HG03558 (cell line): ENCODE measurements at regions not wholly inside any gene's neighbourhood (a gene's known extent, or its start where the extent isn't known, plus 50 kb on each side); places are given as distances from the start of the nearest gene placed in this dataset.

Experiments used
- ATAC-seq: cut with Tn5 transposase; IDR thresholded peaks from one replicate; pipeline ENCODE4 v1.9.1; 2021; ENCODE audit warnings: moderate number of reproducible peaks; ENCODE audit not compliant: unreplicated experiment; ENCODE audit errors: extremely low read depth

DNA sequence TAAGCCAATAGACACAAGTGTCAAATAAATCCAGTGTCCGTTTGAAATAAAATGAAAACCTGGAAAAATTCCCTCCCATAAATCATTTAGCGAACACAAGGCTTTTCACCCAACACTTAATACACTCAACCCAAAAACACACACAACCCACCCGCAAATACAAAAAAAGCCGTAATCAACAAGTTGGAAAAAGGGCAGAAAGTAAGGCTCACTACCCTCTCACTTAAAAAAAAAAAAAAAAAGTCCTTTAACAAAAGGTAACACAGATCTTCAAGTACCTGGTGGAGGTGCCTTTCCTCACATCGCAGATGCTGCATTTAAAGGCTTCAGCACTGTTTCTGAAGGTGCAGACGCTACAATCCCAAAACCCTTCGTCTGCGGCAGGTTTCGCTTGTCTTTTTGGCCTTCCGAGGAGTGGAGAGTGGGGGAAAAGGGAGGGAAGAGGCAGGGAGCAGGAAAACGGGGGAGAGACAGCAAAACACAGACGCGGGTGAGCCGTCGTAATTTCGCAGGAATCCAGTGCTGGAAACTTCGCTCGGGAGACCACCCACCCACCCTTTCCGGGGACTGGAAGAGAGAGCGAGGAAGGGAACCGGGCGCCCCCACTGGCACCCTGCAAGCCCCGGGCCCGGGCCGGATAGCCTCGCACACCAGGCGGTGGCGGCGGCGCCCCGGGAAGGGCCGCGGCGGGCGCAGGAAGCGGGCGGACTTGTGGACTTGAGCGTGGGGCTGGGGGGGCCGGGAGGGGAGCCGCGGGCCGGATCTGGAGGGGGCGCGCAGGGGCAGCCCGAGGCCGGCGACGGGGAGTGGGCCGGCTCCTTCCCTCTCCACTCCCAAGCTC, 401.8 kb downstream of the SHQ1 start, which contains the start of gene RYBP:
Gene RYBP (minus strand): TSS at position 404 of the 841 bp plus-strand sequence.
- ATAC-seq = no peak

DNA sequence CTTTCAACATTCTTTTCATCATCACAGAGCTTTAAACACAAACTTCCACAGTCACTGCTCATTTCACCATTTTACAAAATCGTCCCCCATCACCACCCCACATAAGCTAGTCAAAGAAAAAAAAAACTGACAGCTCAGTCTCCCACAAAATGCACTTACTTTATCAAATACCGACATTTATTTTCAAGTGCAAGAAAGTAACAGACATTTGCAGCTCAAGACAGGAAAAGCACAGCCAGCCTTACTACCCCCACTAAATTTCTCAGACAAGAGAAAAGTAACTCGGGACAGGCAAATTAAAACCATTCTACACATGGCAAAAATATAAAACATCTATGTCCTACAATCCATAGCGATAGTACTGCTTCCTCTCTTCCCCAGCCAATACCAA, 402.4 kb downstream of the SHQ1 start:
- ATAC-seq = no peak

DNA sequence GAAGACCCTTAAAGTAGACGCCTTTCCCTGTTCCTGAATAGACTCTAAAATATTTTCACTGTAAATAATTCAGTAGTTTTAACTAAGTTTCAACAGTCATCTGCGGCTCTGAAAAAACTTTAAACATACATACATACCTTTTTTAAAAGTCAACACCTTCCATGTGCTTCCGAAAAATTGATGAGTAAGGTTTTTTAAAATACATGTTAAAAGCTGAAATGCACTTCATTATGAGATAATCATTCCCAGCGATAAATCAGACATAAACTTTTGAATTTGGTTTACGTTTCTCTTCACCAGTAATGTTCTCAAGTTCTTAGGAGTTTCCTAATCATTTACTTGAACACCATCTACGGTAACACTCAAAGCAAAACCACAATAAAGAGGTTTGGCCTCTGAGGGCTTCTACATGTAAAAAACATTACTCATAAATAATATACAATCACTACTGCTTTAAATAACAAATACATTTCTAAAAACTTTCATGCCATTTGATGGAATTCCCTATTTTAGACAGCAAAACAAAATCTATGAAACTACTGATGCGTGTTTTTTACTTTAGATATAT, 403.5 kb downstream of the SHQ1 start:
- ATAC-seq = no peak

DNA sequence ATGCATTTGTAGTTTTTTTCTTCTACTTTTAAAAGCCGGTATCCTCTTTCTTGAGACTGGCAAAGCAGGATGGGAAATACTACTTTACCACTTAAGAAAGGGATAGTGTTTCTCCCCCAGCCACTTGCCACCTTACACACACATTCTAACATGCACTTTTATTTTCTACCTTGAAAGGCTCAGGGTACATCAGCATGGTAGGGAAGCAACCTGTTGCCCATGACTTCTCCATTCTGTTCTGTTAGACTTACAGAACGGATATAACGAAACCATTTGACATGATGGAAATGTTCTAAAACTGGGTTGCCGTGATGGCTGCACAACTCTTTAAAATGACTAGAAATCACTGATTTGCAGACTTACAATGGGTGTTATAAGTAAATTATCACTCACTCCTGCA, 405.5 kb downstream of the SHQ1 start:
- ATAC-seq = no peak

GRCh38 chr3:72441284-72441994, 406.8 kb downstream of the SHQ1 start:
- no peak for ATAC-seq

DNA sequence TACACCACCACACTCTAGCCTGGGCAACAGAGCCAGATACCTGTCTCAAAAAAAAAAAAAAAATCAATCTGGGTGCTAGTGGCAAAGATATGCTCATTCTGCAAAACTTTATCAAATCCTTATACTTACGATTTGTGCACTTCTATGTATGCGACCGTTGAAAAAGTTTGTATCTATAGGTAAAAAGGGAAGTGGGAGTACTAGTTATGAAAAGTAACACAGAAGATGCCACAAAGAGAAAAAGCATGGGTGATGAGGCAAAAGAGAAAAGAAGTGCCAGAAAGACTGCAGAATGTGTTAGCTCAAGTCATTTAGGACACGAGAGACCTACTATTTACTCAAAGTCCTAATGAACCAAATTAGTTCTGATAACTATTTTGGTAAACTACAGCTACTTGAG, 407.8 kb downstream of the SHQ1 start:
- no peak for ATAC-seq

DNA sequence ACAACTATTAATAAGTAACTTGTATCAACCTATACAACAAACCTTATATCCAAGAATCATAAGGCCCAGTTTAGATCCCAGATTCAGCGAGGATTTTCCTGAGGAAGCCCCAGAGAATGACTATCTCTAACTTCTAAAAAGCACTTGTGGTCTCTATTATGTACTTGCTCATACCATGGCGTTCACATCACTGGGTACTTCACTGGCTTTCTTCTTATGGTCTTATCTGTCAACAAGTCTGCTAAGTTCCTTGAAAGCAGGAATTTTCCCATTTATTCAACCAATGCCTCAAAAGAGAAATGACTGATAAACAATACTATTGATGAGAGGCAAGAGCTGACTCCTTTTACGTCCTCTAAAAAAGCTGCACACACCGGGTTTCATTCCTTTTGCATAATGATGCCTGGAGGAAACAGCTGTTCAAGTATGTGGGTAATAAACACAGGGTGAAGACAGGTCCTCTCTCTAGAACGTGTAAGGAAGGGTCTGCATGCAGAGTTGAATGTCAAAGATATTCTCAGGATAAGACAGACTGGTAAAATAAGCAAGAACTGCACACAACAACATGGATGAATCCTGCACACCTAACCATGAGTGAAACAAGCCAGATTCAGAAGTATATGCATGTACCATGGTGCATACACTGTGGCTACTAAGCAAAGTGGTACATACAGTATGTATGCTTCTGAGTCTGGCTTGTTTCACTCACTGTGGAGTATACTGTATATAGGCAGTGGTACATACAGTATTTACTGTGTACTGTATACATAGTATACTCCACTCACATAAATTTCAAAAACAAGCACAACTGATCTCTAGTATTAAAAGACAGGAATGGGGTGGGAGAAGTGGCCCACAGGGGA, 408.7 kb downstream of the SHQ1 start:
- ATAC-seq = no peak

- ATAC-seq = no peak
Observed at GRCh38 chr3:72437661-72438406, 410.4 kb downstream of the SHQ1 start.

DNA sequence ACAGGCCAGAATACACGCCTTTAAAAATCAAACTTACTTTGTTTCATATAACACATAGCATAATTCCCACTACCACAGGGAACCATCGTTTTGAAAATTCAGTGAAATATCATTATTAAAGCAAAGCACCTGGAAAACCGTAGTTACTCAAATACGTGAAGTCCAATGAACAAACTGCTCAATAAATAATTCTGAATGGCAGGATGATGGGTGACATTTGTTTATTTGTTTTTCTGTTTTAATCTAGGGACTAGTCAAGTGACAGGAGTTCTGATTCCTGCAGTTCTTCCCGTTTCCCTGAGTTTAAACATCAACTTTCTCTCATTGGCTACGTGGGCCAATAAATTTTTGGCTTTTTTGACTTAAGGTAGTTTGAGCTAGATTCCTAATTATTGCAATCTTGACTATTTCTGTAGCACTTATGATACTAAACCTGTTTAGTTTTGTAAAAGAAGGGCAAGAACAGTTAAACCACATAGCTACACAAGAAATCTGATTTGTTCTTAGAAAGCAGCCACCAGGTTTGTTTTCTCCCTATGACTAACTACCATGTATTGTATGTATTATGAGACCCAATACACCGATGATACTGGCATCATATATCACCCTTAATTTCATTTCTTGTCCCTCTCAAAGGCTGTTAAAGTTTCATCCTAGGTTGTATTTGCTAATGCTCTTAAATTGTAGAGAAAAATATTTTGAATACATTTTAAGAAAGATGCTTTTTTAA, 411.2 kb downstream of the SHQ1 start:
- no peak for ATAC-seq

- ATAC-seq = no peak
Observed at GRCh38 chr3:72434296-72434695, 413.9 kb downstream of the SHQ1 start.

- ATAC-seq = no peak
Observed at GRCh38 chr3:72432246-72432645, 416.0 kb downstream of the SHQ1 start.

GRCh38 chr3:72429589-72430353, 418.5 kb downstream of the SHQ1 start:
- ATAC-seq = no peak

DNA sequence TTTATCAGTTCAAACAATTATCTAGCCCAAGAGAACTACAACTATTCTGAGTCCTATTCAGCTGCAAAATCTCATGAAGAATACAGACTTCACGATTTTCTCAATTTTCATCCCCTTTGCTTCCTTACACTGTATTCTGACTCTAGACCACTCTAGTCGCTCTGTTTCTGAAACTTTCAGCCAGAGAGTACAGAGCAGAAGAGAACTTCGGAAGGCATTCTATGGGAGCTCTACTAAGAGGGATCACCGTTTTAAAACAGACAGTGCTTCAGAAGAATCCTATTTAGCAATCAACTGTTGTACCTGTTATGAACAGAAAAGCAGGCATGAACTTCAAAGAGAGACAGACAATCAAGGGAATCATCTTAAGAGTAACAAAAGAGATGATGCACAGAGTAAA, 419.4 kb downstream of the SHQ1 start:
- no peak for ATAC-seq

- no peak for ATAC-seq
Observed at GRCh38 chr3:72427624-72428023, 420.6 kb downstream of the SHQ1 start.

DNA sequence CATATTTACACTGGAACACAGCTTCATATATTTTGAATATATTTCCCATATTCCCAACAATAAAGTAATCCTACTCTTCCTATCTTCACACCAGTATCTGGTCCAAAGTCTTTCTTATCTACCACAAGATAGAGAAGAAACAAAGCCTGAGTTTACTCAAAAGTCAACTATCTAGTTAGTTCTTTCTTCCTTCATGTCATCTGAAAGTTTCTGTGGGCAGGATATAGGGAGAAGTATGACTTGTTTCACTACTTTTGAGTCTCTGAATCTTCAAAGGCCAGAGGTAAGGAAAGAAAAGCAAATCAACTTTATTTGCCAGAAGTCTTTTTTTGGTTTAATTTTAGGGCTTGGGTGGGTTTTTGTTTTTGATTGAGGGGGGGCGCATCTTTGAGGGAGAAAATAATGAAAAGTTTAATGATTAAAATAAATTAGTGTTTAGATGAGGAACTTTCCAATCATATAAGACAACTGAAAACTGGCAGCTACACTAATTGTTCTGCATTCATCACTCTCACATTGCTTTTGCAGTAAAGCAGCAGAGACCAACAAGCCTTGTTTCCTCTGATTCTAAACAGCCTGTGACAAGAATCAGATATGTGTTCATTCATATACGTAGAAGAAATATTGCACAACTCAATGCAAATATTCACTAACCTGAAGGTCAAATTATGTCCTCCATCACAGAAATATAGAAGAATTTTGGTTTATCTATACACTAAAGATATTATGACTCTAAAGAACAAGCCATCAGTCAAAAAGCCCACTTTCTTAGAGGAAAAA, 421.4 kb downstream of the SHQ1 start:
- ATAC-seq = peak; percentile 55

DNA sequence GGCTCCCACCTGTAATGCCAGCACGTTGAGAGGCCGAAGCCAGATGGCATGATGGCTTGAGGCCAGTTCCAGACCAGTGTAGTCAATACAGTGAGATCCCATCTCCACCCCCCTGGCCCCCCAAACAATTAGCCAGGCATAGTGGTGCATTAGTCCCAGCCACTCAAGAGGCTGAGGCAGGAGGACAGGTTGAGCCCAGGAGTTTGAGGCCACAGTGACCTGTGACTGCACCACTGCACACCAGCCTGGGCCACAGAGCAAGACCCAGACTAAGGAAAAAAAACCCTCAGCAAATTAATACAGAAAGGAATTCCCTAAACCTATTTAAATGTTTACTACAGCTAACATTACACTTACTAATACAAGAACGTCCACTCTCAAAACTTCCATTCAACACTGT, 424.6 kb downstream of the SHQ1 start:
- ATAC-seq = no peak

GRCh38 chr3:72421786-72422185, 426.5 kb downstream of the SHQ1 start:
- no peak for ATAC-seq

DNA sequence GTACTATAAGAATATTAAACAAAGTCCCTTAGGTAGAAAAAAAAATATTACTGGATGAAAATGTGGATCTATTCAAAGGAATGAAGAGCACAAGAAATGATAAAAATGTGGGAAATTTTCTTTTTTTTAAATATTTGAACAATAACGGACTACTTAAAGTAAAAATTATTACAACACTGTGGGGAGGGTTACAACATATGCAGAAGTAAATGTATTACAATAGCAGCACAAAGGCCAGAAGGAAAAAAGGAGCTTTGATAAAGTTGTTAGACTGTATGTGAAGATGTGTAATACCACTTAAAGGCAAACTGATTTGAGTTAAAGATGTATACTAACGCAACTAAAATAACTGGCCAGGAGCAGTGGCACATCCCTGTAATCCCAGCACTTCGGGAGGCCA, 427.1 kb downstream of the SHQ1 start:
- no peak for ATAC-seq
